Nephron progenitor cell (in vitro differentiated cells): ENCODE measurements at regions not wholly inside any gene's neighbourhood (a gene's known extent, or its start where the extent isn't known, plus 50 kb on each side); places are given as distances from the start of the nearest gene placed in this dataset.

Source experiments
- DNase-seq: peaks from one replicate; pipeline ENCODE4 v3.0.0; 2021
- H3K27ac Mint-ChIP-seq: 2 replicates; pipeline ENCODE4 v1.8.0; 2021; ENCODE audit warnings: mild to moderate bottlenecking, moderate library complexity, mixed read lengths
- H3K27me3 Mint-ChIP-seq: 2 replicates; pipeline ENCODE4 v1.8.0; 2021; ENCODE audit warnings: mild to moderate bottlenecking, low read depth, mixed read lengths; ENCODE audit not compliant: poor library complexity
- H3K36me3 Mint-ChIP-seq: 2 replicates; pipeline ENCODE4 v1.8.0; 2021; ENCODE audit warnings: low read depth, mixed read lengths
- H3K4me1 Mint-ChIP-seq: 2 replicates; pipeline ENCODE4 v1.8.0; 2021; ENCODE audit warnings: mixed read lengths
- H3K4me3 Mint-ChIP-seq: 2 replicates; pipeline ENCODE4 v1.8.0; 2021; ENCODE audit warnings: mild to moderate bottlenecking, moderate library complexity, mixed read lengths
- H3K9me3 Mint-ChIP-seq: 2 replicates; pipeline ENCODE4 v1.8.0; 2021; ENCODE audit warnings: mild to moderate bottlenecking, moderate library complexity, mixed read lengths
- TF ChIP-seq, protein P1 (sequence below): fragments of 200-600 bp; sonication (generic); IDR thresholded peaks from 2 replicates; pipeline ENCODE4 v1.5.0; 2021; ENCODE audit warnings: antibody characterized with exemption

- no peaks in the 10 kb centered on the region for H3K27me3 Mint-ChIP-seq
- peaks cover 15% of the 10 kb centered on the region for H3K4me1 Mint-ChIP-seq
- TF ChIP-seq, protein P1, sequence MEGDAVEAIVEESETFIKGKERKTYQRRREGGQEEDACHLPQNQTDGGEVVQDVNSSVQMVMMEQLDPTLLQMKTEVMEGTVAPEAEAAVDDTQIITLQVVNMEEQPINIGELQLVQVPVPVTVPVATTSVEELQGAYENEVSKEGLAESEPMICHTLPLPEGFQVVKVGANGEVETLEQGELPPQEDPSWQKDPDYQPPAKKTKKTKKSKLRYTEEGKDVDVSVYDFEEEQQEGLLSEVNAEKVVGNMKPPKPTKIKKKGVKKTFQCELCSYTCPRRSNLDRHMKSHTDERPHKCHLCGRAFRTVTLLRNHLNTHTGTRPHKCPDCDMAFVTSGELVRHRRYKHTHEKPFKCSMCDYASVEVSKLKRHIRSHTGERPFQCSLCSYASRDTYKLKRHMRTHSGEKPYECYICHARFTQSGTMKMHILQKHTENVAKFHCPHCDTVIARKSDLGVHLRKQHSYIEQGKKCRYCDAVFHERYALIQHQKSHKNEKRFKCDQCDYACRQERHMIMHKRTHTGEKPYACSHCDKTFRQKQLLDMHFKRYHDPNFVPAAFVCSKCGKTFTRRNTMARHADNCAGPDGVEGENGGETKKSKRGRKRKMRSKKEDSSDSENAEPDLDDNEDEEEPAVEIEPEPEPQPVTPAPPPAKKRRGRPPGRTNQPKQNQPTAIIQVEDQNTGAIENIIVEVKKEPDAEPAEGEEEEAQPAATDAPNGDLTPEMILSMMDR = no peak
- H3K4me3 Mint-ChIP-seq = no peak overlapping the region
- no peaks in the 10 kb centered on the region for H3K36me3 Mint-ChIP-seq
- H3K9me3 Mint-ChIP-seq = no peaks in the 10 kb centered on the region
- no peak overlapping the region for H3K27ac Mint-ChIP-seq
- no peak for DNase-seq
These were observed 517.2 kb downstream of the DHX35 start for GRCh38 chr20:39479196-39479810.

DNA sequence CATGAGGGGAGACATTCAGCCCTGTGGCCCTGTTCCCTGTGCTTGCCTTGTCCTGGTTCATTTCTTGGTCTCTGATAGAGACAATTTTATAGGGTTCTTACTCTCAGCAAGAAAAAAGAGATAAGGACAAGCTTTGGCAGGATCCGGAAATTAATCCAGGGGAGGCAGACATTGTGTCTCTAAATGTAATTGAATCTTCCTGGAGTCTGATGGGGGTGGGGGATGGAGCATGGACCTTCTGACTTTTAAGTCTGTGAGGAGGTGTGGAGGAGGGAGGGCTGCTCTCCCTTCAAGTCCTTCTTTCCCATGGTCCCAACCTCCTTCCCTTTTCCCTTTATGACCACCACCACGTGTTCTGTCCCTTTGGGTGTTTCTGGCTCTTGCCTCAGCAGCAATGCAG is 512.7 kb downstream of the DHX35 start:
- TF ChIP-seq, protein P1 = no peak
- H3K4me3 Mint-ChIP-seq = no peak overlapping the region
- DNase-seq = no peak
- H3K4me1 Mint-ChIP-seq = peaks cover 26% of the 10 kb centered on the region
- peaks cover 9% of the 10 kb centered on the region for H3K9me3 Mint-ChIP-seq
- H3K36me3 Mint-ChIP-seq = peaks cover 5% of the 10 kb centered on the region
- H3K27me3 Mint-ChIP-seq = peaks cover 7% of the 10 kb centered on the region
- peak overlapping the region; percentile 91 for H3K27ac Mint-ChIP-seq

GRCh38 chr20:39473536-39473935 is 511.4 kb downstream of the DHX35 start:
- H3K4me3 Mint-ChIP-seq = no peak overlapping the region
- peaks cover 26% of the 10 kb centered on the region for H3K4me1 Mint-ChIP-seq
- peaks cover 5% of the 10 kb centered on the region for H3K36me3 Mint-ChIP-seq
- TF ChIP-seq, protein P1 = no peak
- no peak overlapping the region for H3K27ac Mint-ChIP-seq
- peaks cover 7% of the 10 kb centered on the region for H3K27me3 Mint-ChIP-seq
- H3K9me3 Mint-ChIP-seq = peaks cover 14% of the 10 kb centered on the region
- no peak for DNase-seq

- no peak for DNase-seq
- peaks cover 12% of the 10 kb centered on the region for H3K4me1 Mint-ChIP-seq
- no peak overlapping the region for H3K4me3 Mint-ChIP-seq
- H3K36me3 Mint-ChIP-seq = peaks cover 5% of the 10 kb centered on the region
- peaks cover 22% of the 10 kb centered on the region for H3K9me3 Mint-ChIP-seq
- H3K27ac Mint-ChIP-seq = no peak overlapping the region
- TF ChIP-seq, protein P1 = no peak
- peaks cover 7% of the 10 kb centered on the region for H3K27me3 Mint-ChIP-seq
These were observed 506.6 kb downstream of the DHX35 start for GRCh38 chr20:39468703-39469102.

DNA sequence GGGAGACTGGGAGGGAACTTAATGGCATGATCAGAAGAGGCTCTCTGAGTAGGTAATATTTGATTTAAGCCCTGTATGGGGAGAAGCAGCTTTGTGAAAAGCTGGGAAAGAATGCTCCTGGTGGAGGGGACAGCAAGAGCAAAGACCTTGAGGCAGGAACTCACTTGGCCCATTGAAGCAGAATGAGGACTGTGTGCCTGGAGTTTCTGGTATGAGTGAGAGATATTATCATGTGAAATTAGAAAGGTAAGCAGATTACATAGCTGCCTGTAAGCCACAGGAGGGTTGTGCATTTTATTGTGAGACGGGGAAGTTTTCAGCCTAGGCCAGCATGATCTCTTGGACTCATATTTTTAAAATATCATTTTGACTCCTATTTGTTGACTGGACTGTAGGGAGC is 502.1 kb downstream of the DHX35 start:
- Mint-ChIP-seq H3K27me3 (peaks cover 11% of the 10 kb centered on the region), H3K4me3 (no peak overlapping the region), H3K4me1 (peaks cover 4% of the 10 kb centered on the region), H3K9me3 (peaks cover 8% of the 10 kb centered on the region), H3K27ac (no peak overlapping the region), H3K36me3 (no peaks in the 10 kb centered on the region)
- DNase-seq = no peak
- TF ChIP-seq, protein P1 = no peak

DNA sequence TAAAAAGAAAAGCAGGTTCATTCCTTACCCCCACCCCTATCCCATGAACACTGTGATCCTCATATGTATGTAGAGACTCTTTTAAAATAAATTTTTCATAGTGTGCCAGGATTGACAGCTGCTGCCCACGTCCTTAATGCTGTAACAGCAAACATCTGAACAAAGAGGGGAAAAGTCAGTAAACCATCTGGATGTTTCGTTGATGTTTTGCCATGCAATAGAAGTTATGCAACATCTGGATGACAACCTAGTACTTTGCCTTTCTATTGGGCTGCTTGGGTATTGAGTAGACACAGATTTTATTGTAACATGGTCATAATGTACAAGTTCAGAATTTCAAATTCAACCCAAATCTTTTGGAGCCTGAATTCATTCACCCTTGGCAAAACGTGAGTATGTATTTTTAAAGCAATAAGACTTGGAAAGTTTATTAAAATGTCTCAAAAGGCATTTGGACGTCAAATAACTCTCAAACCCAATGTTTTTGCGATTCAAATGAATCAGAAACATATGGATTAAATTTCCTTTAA is 500.3 kb downstream of the DHX35 start:
- Mint-ChIP-seq H3K27ac (no peak overlapping the region), H3K4me1 (peaks cover 15% of the 10 kb centered on the region), H3K27me3 (peaks cover 18% of the 10 kb centered on the region), H3K9me3 (peaks cover 8% of the 10 kb centered on the region), H3K36me3 (no peaks in the 10 kb centered on the region), H3K4me3 (no peak overlapping the region)
- no peak for DNase-seq
- TF ChIP-seq, protein P1 = no peak
